Loucy (cell line): ENCODE measurements at regions not wholly inside any gene's neighbourhood (a gene's known extent, or its start where the extent isn't known, plus 50 kb on each side); places are given as distances from the start of the nearest gene placed in this dataset.

Source experiments
- H2AFZ ChIP-seq: fragments of 200-600 bp; sonication (generic); 2 replicates; pipeline ENCODE4 v1.6.0; 2016; ENCODE audit warnings: antibody characterized with exemption, mild to moderate bottlenecking, low read length, moderate library complexity
- H3F3A ChIP-seq: fragments of 200-600 bp; 2 replicates; pipeline ENCODE4 v1.6.0; 2016; ENCODE audit warnings: antibody characterized with exemption, low read depth, mild to moderate bottlenecking
- H3K27me3 ChIP-seq: fragments of 200-600 bp; sonication (generic); 2 replicates; pipeline ENCODE4 v1.6.1; 2014; ENCODE audit warnings: low read length, mild to moderate bottlenecking; ENCODE audit not compliant: insufficient read depth, poor library complexity, severe bottlenecking
- H3K36me3 ChIP-seq: fragments of 200-600 bp; sonication (generic); 2 replicates; pipeline ENCODE4 v1.6.1; 2016; ENCODE audit warnings: low read length; ENCODE audit not compliant: insufficient read depth
- H3K4me1 ChIP-seq: fragments of 200-600 bp; sonication (generic); 2 replicates; pipeline ENCODE4 v1.5.1; 2014; ENCODE audit warnings: low read length, mild to moderate bottlenecking; ENCODE audit not compliant: insufficient read depth, poor library complexity, severe bottlenecking
- H3K4me2 ChIP-seq: fragments of 200-600 bp; sonication (generic); 2 replicates; pipeline ENCODE4 v1.6.0; 2014; ENCODE audit warnings: antibody characterized with exemption, low read length, low read depth, mild to moderate bottlenecking; ENCODE audit not compliant: poor library complexity, severe bottlenecking
- H3K4me3 ChIP-seq: fragments of 200-600 bp; sonication (generic); 2 replicates; pipeline ENCODE4 v1.5.1; 2014; ENCODE audit warnings: low read length, mild to moderate bottlenecking, mixed read lengths; ENCODE audit not compliant: poor library complexity, severe bottlenecking
- H3K79me2 ChIP-seq: fragments of 200-600 bp; sonication (generic); 2 replicates; pipeline ENCODE4 v1.6.1; 2014; ENCODE audit warnings: low read length; ENCODE audit not compliant: insufficient read depth
- H3K9ac ChIP-seq: fragments of 200-600 bp; sonication (generic); 2 replicates; pipeline ENCODE4 v1.6.0; 2014; ENCODE audit warnings: mild to moderate bottlenecking, low read depth, low read length, moderate library complexity; ENCODE audit not compliant: poor library complexity, severe bottlenecking
- H3K9me2 ChIP-seq: fragments of 200-600 bp; sonication (generic); replicated peaks from 2 replicates; pipeline ENCODE4 v1.6.1; 2016; ENCODE audit warnings: low read depth, low read length, mixed read lengths
- H3K9me3 ChIP-seq: fragments of 200-600 bp; sonication (generic); 2 replicates; pipeline ENCODE4 v1.6.1; 2014; ENCODE audit warnings: mild to moderate bottlenecking, antibody characterized with exemption, low read length, low read depth; ENCODE audit not compliant: insufficient read depth
- H4K20me1 ChIP-seq: fragments of 200-600 bp; sonication (generic); 2 replicates; pipeline ENCODE4 v1.6.0; 2014; ENCODE audit warnings: antibody characterized with exemption, low read length, mild to moderate bottlenecking; ENCODE audit not compliant: insufficient read depth, poor library complexity, severe bottlenecking
- CTCF ChIP-seq: fragments of 200-600 bp; sonication (generic); conservative IDR thresholded peaks from 2 replicates; pipeline ENCODE4 v1.5.1; 2014; ENCODE audit warnings: mild to moderate bottlenecking, antibody characterized with exemption, low read length
- EZH2phosphoT487 ChIP-seq: fragments of 200-600 bp; IDR thresholded peaks from 2 replicates; pipeline ENCODE4 v1.6.1; 2018; ENCODE audit warnings: antibody characterized with exemption, mild to moderate bottlenecking, moderate library complexity, borderline replicate concordance

DNA sequence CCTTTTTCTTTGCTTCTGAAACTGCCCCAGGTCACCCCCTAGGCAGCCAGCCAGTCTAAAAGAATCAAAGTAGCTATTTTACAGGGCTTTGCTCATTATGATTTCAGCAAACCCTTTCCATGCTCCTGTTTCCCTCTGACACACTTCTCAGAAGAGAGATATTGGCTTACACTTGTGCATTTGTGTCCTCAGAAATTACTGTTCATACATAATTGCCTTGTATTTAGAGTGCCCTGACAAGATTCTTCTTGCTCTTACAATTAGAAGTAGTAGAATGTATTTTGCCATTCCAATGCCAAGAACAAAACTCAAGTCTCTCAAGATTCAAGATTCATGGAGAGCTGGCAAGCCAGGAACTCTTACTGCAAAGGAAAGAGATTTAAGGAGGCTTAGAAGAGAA, 531.0 kb upstream of the ZFP42 start:
- no peak overlapping the region for H3K9ac ChIP-seq
- no peaks in the 10 kb centered on the region for H3K4me1 ChIP-seq
- H3K9me3 ChIP-seq, result no peaks in the 10 kb centered on the region; the same call in 1 of the 2 replicates
- no peaks in the 10 kb centered on the region for H3K79me2 ChIP-seq
- H3K4me3 ChIP-seq, result no peak overlapping the region
- H3F3A ChIP-seq, result no peaks in the 10 kb centered on the region
- H4K20me1 ChIP-seq, result no peaks in the 10 kb centered on the region
- H3K9me2 ChIP-seq, result no peaks in the 10 kb centered on the region
- H3K36me3 ChIP-seq, result no peaks in the 10 kb centered on the region
- TF ChIP-seq EZH2phosphoT487, result no peak
- no peak for TF ChIP-seq CTCF
- H2AFZ ChIP-seq, result no peak overlapping the region
- no peaks in the 10 kb centered on the region for H3K27me3 ChIP-seq
- no peak overlapping the region for H3K4me2 ChIP-seq

DNA sequence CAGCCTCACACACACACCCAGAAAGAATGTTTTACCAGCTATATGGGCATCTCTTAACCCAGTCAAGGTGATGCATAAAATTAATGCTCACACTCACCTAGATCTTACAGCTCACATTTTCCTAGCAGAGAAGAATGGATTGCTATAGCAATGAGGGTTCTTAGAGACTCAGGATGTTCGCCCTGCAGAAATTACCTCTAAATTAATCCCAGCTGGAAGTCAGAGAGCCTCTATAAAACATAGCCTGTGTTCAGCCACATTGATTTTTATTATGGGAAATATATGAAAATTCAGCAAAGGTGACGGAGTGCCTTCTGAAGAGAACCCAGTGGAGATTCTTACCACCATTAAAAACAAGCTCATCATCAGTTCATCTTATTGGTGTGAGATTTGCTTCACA, 528.3 kb upstream of the ZFP42 start:
- Histone ChIP-seq H3K27me3 (no peaks in the 10 kb centered on the region), H3K9ac (no peak overlapping the region), H3K4me2 (no peak overlapping the region), H3K4me1 (no peaks in the 10 kb centered on the region), H3F3A (no peaks in the 10 kb centered on the region), H3K36me3 (no peaks in the 10 kb centered on the region), H3K9me2 (no peaks in the 10 kb centered on the region), H2AFZ (no peak overlapping the region), H3K9me3 (no peaks in the 10 kb centered on the region; the same call in 1 of the 2 replicates), H3K79me2 (no peaks in the 10 kb centered on the region), H3K4me3 (no peak overlapping the region), H4K20me1 (no peaks in the 10 kb centered on the region)
- TF ChIP-seq CTCF (no peak), EZH2phosphoT487 (no peak)

DNA sequence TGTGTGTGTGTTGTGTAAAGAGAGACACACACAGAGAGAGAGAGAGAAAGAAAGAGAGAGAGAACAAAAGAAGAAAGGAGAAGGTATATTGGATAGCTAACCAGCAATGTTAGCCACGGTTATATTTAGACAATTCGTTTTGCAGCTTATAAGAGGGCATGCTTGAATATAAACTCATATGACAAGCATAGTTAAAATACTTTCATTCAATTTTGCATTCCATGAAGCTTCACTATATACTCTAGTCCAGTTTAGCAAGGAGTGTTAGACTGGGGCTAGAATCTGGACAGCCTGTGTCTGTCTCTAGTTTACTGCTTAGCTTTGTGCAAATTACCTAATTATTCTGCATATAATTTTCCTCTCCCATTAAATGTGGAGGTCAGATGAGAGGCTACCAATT, 525.9 kb upstream of the ZFP42 start:
- no peak overlapping the region for H2AFZ ChIP-seq
- no peak overlapping the region for H3K4me3 ChIP-seq
- no peaks in the 10 kb centered on the region for H3K27me3 ChIP-seq
- TF ChIP-seq EZH2phosphoT487 (no peak), CTCF (no peak)
- no peaks in the 10 kb centered on the region; the same call in 1 of the 2 replicates for H3K9me3 ChIP-seq
- H3K79me2 ChIP-seq, result no peaks in the 10 kb centered on the region
- no peaks in the 10 kb centered on the region for H4K20me1 ChIP-seq
- H3K9me2 ChIP-seq, result no peaks in the 10 kb centered on the region
- no peaks in the 10 kb centered on the region for H3F3A ChIP-seq
- no peak overlapping the region for H3K4me2 ChIP-seq
- H3K36me3 ChIP-seq, result no peaks in the 10 kb centered on the region
- H3K4me1 ChIP-seq, result no peaks in the 10 kb centered on the region
- no peak overlapping the region for H3K9ac ChIP-seq
